BE2C (cell line): ENCODE measurements at regions not wholly inside any gene's neighbourhood (a gene's known extent, or its start where the extent isn't known, plus 50 kb on each side); places are given as distances from the start of the nearest gene placed in this dataset.

Experiments used
- DNase-seq: peaks from one replicate; pipeline ENCODE4 v3.0.0-alpha.2; 2020
- H3K27me3 ChIP-seq: fragments of 250-450 bp; sonication (Bioruptor Pico); 2 replicates; pipeline ENCODE4 v1.5.1; 2020; ENCODE audit warnings: mild to moderate bottlenecking
- H3K36me3 ChIP-seq: fragments of 250-450 bp; sonication (Bioruptor Pico); 2 replicates; pipeline ENCODE4 v1.5.1; 2020; ENCODE audit warnings: mild to moderate bottlenecking
- H3K4me1 ChIP-seq: fragments of 250-450 bp; sonication (Bioruptor Pico); 2 replicates; pipeline ENCODE4 v1.5.1; 2020
- H3K4me3 ChIP-seq: 2 replicates; pipeline ENCODE4 v1.5.1; 2011; ENCODE audit warnings: low read depth, low read length
- H3K9me3 ChIP-seq: fragments of 250-450 bp; sonication (Bioruptor Pico); 2 replicates; pipeline ENCODE4 v1.5.1; 2020
- CTCF ChIP-seq: IDR thresholded peaks from 2 replicates; pipeline ENCODE4 v1.5.1; 2012; ENCODE audit warnings: mild to moderate bottlenecking, low read depth, low read length

- no peak for DNase-seq
- Histone ChIP-seq H3K4me1 (no peaks in the 10 kb centered on the region), H3K4me3 (no peak overlapping the region), H3K36me3 (no peaks in the 10 kb centered on the region), H3K27me3 (no peaks in the 10 kb centered on the region), H3K9me3 (peaks cover 2% of the 10 kb centered on the region; the same call in 1 of the 2 replicates)
- TF ChIP-seq CTCF = no peak
These were observed 286.8 kb downstream of the AEBP2 start for GRCh38 chr12:19726122-19726521.

DNA sequence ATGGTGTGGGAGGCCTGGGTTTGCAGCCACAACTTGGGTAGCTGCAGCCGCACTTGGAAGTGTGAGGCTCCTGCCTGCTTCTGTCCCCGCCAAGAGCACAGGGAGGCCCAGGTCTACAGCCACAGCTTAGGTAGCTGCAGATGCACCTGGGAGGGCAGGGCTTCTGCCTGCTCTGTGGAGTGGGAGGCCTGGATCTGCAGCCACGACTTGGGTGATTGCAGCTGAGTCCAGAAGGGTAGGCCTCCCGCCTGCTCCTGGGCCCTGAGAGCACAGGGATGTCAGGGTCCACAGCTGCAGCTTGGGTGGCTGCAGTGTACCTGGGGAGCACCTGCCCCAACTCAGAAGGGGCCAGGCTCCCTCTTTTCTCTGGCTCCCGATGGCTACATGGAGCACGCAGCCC lies 287.3 kb downstream of the AEBP2 start:
- Histone ChIP-seq H3K27me3 (no peaks in the 10 kb centered on the region), H3K9me3 (peaks cover 2% of the 10 kb centered on the region; the same call in 1 of the 2 replicates), H3K4me1 (no peaks in the 10 kb centered on the region), H3K4me3 (no peak overlapping the region), H3K36me3 (no peaks in the 10 kb centered on the region)
- no peak for TF ChIP-seq CTCF
- no peak for DNase-seq

DNA sequence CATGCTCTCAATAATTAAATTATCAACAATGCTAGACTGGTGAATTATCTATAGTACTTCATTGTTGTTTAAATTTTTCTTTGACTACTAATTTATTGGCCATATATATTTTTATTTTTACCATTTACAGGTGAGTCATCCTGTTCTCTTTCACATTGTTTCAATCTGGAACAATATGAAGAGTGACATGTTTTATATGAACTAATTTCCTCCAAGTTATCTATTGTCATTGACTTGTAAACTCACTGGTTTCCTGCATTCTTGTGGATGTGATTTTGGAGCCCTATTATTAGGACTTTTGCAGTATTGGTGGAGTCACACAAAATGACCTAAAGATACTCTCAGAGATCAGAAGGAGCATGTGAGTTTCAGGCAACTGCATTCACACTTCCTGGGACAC lies 297.7 kb downstream of the AEBP2 start:
- no peaks in the 10 kb centered on the region for H3K9me3 ChIP-seq
- DNase-seq = no peak
- no peak overlapping the region for H3K4me3 ChIP-seq
- no peak for TF ChIP-seq CTCF
- H3K36me3 ChIP-seq = no peaks in the 10 kb centered on the region
- H3K4me1 ChIP-seq = peaks cover 4% of the 10 kb centered on the region; the same call in 1 of the 2 replicates
- no peaks in the 10 kb centered on the region for H3K27me3 ChIP-seq

- TF ChIP-seq CTCF = peak; percentile 70
These were observed 300.0 kb downstream of the AEBP2 start for GRCh38 chr12:19739195-19739776.

GRCh38 chr12:19740472-19741131 lies 301.3 kb downstream of the AEBP2 start:
- no peak overlapping the region for H3K4me3 ChIP-seq
- peaks cover 4% of the 10 kb centered on the region; the same call in 1 of the 2 replicates for H3K4me1 ChIP-seq
- H3K27me3 ChIP-seq = no peaks in the 10 kb centered on the region
- H3K36me3 ChIP-seq = no peaks in the 10 kb centered on the region
- no peak for DNase-seq
- H3K9me3 ChIP-seq = no peaks in the 10 kb centered on the region
- no peak for TF ChIP-seq CTCF

More at GRCh38 chr12:19739195-19739776, 300.0 kb downstream of the AEBP2 start:
- Histone ChIP-seq H3K9me3 (no peaks in the 10 kb centered on the region), H3K27me3 (no peaks in the 10 kb centered on the region), H3K4me3 (no peak overlapping the region), H3K4me1 (peaks cover 4% of the 10 kb centered on the region; the same call in 1 of the 2 replicates), H3K36me3 (no peaks in the 10 kb centered on the region)
- DNase-seq = peak; percentile 52

- TF ChIP-seq CTCF = no peak
- H3K27me3 ChIP-seq = no peaks in the 10 kb centered on the region
- H3K4me3 ChIP-seq = no peak overlapping the region
- DNase-seq = no peak
- H3K9me3 ChIP-seq = no peaks in the 10 kb centered on the region
- H3K4me1 ChIP-seq = peaks cover 4% of the 10 kb centered on the region; the same call in 1 of the 2 replicates
- H3K36me3 ChIP-seq = no peaks in the 10 kb centered on the region
These were observed 301.8 kb downstream of the AEBP2 start for GRCh38 chr12:19741132-19741489.
